Activated CD4-positive, alpha-beta T cell treated with anti-CD3 and anti-CD28 coated beads, Interleukin-2, amount 10 ng/mL, durations not matched to agents 7 days and 5 days (primary cell): ENCODE measurements at regions not wholly inside any gene's neighbourhood (a gene's known extent, or its start where the extent isn't known, plus 50 kb on each side); places are given as distances from the start of the nearest gene placed in this dataset.

ENCODE experiments used
- CTCF ChIA-PET: fragments of 350-600 bp; sonication (Branson Sonifier 250); formaldehyde crosslinking; loops from one replicate; lab custom pipeline; 2021; ENCODE audit warnings: antibody characterized with exemption; lab: Charles Lee
- POLR2A ChIA-PET: fragments of 350-600 bp; sonication (Branson Sonifier 250); formaldehyde crosslinking; loops from one replicate; lab custom pipeline; 2021; ENCODE audit warnings: antibody characterized with exemption; lab: Charles Lee
- DNase-seq: peaks from one replicate; pipeline ENCODE4 v3.0.0-alpha.2; 2020
- H3K27ac Mint-ChIP-seq: one replicate; pipeline ENCODE4 v1.8.0; 2021; ENCODE audit warnings: mild to moderate bottlenecking, moderate library complexity, mixed read lengths
- H3K27me3 Mint-ChIP-seq: one replicate; pipeline ENCODE4 v1.8.0; 2021; ENCODE audit warnings: mixed read lengths
- H3K36me3 Mint-ChIP-seq: one replicate; pipeline ENCODE4 v1.8.0; 2021; ENCODE audit warnings: low read depth, mixed read lengths
- H3K4me1 Mint-ChIP-seq: one replicate; pipeline ENCODE4 v1.8.0; 2021; ENCODE audit warnings: mixed read lengths
- H3K4me3 Mint-ChIP-seq: one replicate; pipeline ENCODE4 v1.8.0; 2021; ENCODE audit warnings: mild to moderate bottlenecking, moderate library complexity, mixed read lengths
- H3K9me3 Mint-ChIP-seq: one replicate; pipeline ENCODE4 v1.8.0; 2021; ENCODE audit warnings: mixed read lengths

- H3K9me3 Mint-ChIP-seq: no peaks in the 10 kb centered on the region
- no peaks in the 10 kb centered on the region for H3K27me3 Mint-ChIP-seq
- no peaks in the 10 kb centered on the region for H3K4me1 Mint-ChIP-seq
- H3K36me3 Mint-ChIP-seq: no peaks in the 10 kb centered on the region
- no peak for DNase-seq
- H3K27ac Mint-ChIP-seq: no peak overlapping the region
- CTCF ChIA-PET: no interaction called here
- POLR2A ChIA-PET: no interaction called here
- no peak overlapping the region for H3K4me3 Mint-ChIP-seq
These were observed 176.0 kb upstream of the NRIP1 start for GRCh38 chr21:15240848-15241247.

GRCh38 chr21:15241997-15242736 lies 177.4 kb upstream of the NRIP1 start:
- Mint-ChIP-seq H3K36me3 (no peaks in the 10 kb centered on the region), H3K9me3 (no peaks in the 10 kb centered on the region), H3K27ac (no peak overlapping the region), H3K27me3 (no peaks in the 10 kb centered on the region), H3K4me3 (no peak overlapping the region), H3K4me1 (no peaks in the 10 kb centered on the region)
- ChIA-PET CTCF (interaction anchor here (0.5 kb wide), 1 partner anchor 420 kb away, joined by 3 read pairs; no protein-coding TSS in a partner anchor), POLR2A (no interaction called here)
- no peak for DNase-seq

- Mint-ChIP-seq H3K36me3 (no peaks in the 10 kb centered on the region), H3K4me3 (no peak overlapping the region), H3K27ac (no peak overlapping the region), H3K27me3 (no peaks in the 10 kb centered on the region), H3K9me3 (no peaks in the 10 kb centered on the region), H3K4me1 (no peaks in the 10 kb centered on the region)
- no peak for DNase-seq
- POLR2A ChIA-PET: no interaction called here
- CTCF ChIA-PET: interaction anchor here (0.5 kb wide), 1 partner anchor 421 kb away, joined by 3 read pairs; no protein-coding TSS in a partner anchor
These were observed 178.1 kb upstream of the NRIP1 start for GRCh38 chr21:15242906-15243305.

- POLR2A ChIA-PET: no interaction called here
- Mint-ChIP-seq H3K4me1 (no peaks in the 10 kb centered on the region), H3K27ac (no peak overlapping the region), H3K36me3 (no peaks in the 10 kb centered on the region), H3K4me3 (no peak overlapping the region), H3K27me3 (no peaks in the 10 kb centered on the region), H3K9me3 (no peaks in the 10 kb centered on the region)
- no peak for DNase-seq
- CTCF ChIA-PET: no interaction called here
These were observed 178.6 kb upstream of the NRIP1 start for GRCh38 chr21:15243406-15243805.

- H3K27me3 Mint-ChIP-seq: no peaks in the 10 kb centered on the region
- POLR2A ChIA-PET: no interaction called here
- H3K4me1 Mint-ChIP-seq: no peaks in the 10 kb centered on the region
- H3K27ac Mint-ChIP-seq: no peak overlapping the region
- H3K9me3 Mint-ChIP-seq: no peaks in the 10 kb centered on the region
- CTCF ChIA-PET: no interaction called here
- no peaks in the 10 kb centered on the region for H3K36me3 Mint-ChIP-seq
- H3K4me3 Mint-ChIP-seq: no peak overlapping the region
- DNase-seq: no peak
These were observed 182.8 kb upstream of the NRIP1 start for GRCh38 chr21:15247613-15248012.

GRCh38 chr21:15249285-15249993 lies 184.6 kb upstream of the NRIP1 start:
- H3K4me3 Mint-ChIP-seq: no peak overlapping the region
- ChIA-PET POLR2A (no interaction called here), CTCF (interaction anchor here (0.6 kb wide), 1 partner anchor 37 kb away, joined by 3 read pairs; no protein-coding TSS in a partner anchor)
- no peaks in the 10 kb centered on the region for H3K4me1 Mint-ChIP-seq
- no peaks in the 10 kb centered on the region for H3K27me3 Mint-ChIP-seq
- no peak overlapping the region for H3K27ac Mint-ChIP-seq
- H3K36me3 Mint-ChIP-seq: no peaks in the 10 kb centered on the region
- H3K9me3 Mint-ChIP-seq: no peaks in the 10 kb centered on the region
- DNase-seq: no peak

GRCh38 chr21:15250384-15250783 lies 185.6 kb upstream of the NRIP1 start:
- H3K9me3 Mint-ChIP-seq: no peaks in the 10 kb centered on the region
- H3K27me3 Mint-ChIP-seq: no peaks in the 10 kb centered on the region
- no peak overlapping the region for H3K27ac Mint-ChIP-seq
- DNase-seq: no peak
- H3K4me1 Mint-ChIP-seq: no peaks in the 10 kb centered on the region
- H3K4me3 Mint-ChIP-seq: no peak overlapping the region
- H3K36me3 Mint-ChIP-seq: no peaks in the 10 kb centered on the region
- CTCF ChIA-PET: no interaction called here
- POLR2A ChIA-PET: no interaction called here

- CTCF ChIA-PET: no interaction called here
- no peaks in the 10 kb centered on the region for H3K27me3 Mint-ChIP-seq
- DNase-seq: no peak
- H3K36me3 Mint-ChIP-seq: no peaks in the 10 kb centered on the region
- H3K27ac Mint-ChIP-seq: no peak overlapping the region
- H3K4me1 Mint-ChIP-seq: no peaks in the 10 kb centered on the region
- H3K9me3 Mint-ChIP-seq: no peaks in the 10 kb centered on the region
- no peak overlapping the region for H3K4me3 Mint-ChIP-seq
- POLR2A ChIA-PET: no interaction called here
These were observed 187.6 kb upstream of the NRIP1 start for GRCh38 chr21:15252431-15252830.

- Mint-ChIP-seq H3K9me3 (no peaks in the 10 kb centered on the region), H3K36me3 (no peaks in the 10 kb centered on the region), H3K27me3 (no peaks in the 10 kb centered on the region), H3K27ac (no peak overlapping the region), H3K4me3 (no peak overlapping the region), H3K4me1 (no peaks in the 10 kb centered on the region)
- no peak for DNase-seq
- ChIA-PET CTCF (no interaction called here), POLR2A (no interaction called here)
These were observed 189.3 kb upstream of the NRIP1 start for GRCh38 chr21:15254111-15254510.

- no peak overlapping the region for H3K4me3 Mint-ChIP-seq
- CTCF ChIA-PET: no interaction called here
- no peaks in the 10 kb centered on the region for H3K4me1 Mint-ChIP-seq
- no peaks in the 10 kb centered on the region for H3K9me3 Mint-ChIP-seq
- POLR2A ChIA-PET: no interaction called here
- no peak for DNase-seq
- no peaks in the 10 kb centered on the region for H3K27me3 Mint-ChIP-seq
- H3K36me3 Mint-ChIP-seq: no peaks in the 10 kb centered on the region
- no peak overlapping the region for H3K27ac Mint-ChIP-seq
These were observed 190.5 kb upstream of the NRIP1 start for GRCh38 chr21:15255261-15255660.

- no peaks in the 10 kb centered on the region for H3K36me3 Mint-ChIP-seq
- H3K9me3 Mint-ChIP-seq: no peaks in the 10 kb centered on the region
- ChIA-PET POLR2A (no interaction called here), CTCF (no interaction called here)
- H3K27ac Mint-ChIP-seq: no peak overlapping the region
- no peak for DNase-seq
- H3K4me3 Mint-ChIP-seq: no peak overlapping the region
- no peaks in the 10 kb centered on the region for H3K4me1 Mint-ChIP-seq
- no peaks in the 10 kb centered on the region for H3K27me3 Mint-ChIP-seq
These were observed 191.0 kb upstream of the NRIP1 start for GRCh38 chr21:15255763-15256162.

GRCh38 chr21:15256996-15257395 lies 192.2 kb upstream of the NRIP1 start:
- ChIA-PET CTCF (no interaction called here), POLR2A (no interaction called here)
- no peaks in the 10 kb centered on the region for H3K4me1 Mint-ChIP-seq
- no peaks in the 10 kb centered on the region for H3K9me3 Mint-ChIP-seq
- no peak overlapping the region for H3K4me3 Mint-ChIP-seq
- no peaks in the 10 kb centered on the region for H3K27me3 Mint-ChIP-seq
- no peak for DNase-seq
- H3K27ac Mint-ChIP-seq: no peak overlapping the region
- H3K36me3 Mint-ChIP-seq: no peaks in the 10 kb centered on the region

- no peaks in the 10 kb centered on the region for H3K4me1 Mint-ChIP-seq
- H3K36me3 Mint-ChIP-seq: no peaks in the 10 kb centered on the region
- no peak overlapping the region for H3K27ac Mint-ChIP-seq
- POLR2A ChIA-PET: no interaction called here
- no peaks in the 10 kb centered on the region for H3K9me3 Mint-ChIP-seq
- H3K4me3 Mint-ChIP-seq: no peak overlapping the region
- no peaks in the 10 kb centered on the region for H3K27me3 Mint-ChIP-seq
- CTCF ChIA-PET: no interaction called here
- no peak for DNase-seq
These were observed 192.8 kb upstream of the NRIP1 start for GRCh38 chr21:15257646-15258045.
